HG02610 (cell line): ENCODE measurements at regions not wholly inside any gene's neighbourhood (a gene's known extent, or its start where the extent isn't known, plus 50 kb on each side); places are given as distances from the start of the nearest gene placed in this dataset.
"Not testable (repeated sequence)": the region's sequence is repeated elsewhere in the genome, so short reads cannot be mapped to it uniquely, and the experiment has no call there.

Experiments
- ATAC-seq: cut with Tn5 transposase; IDR thresholded peaks from one replicate; pipeline ENCODE4 v1.9.1; 2021; ENCODE audit warnings: mild to moderate bottlenecking, moderate library complexity; ENCODE audit not compliant: unreplicated experiment

DNA sequence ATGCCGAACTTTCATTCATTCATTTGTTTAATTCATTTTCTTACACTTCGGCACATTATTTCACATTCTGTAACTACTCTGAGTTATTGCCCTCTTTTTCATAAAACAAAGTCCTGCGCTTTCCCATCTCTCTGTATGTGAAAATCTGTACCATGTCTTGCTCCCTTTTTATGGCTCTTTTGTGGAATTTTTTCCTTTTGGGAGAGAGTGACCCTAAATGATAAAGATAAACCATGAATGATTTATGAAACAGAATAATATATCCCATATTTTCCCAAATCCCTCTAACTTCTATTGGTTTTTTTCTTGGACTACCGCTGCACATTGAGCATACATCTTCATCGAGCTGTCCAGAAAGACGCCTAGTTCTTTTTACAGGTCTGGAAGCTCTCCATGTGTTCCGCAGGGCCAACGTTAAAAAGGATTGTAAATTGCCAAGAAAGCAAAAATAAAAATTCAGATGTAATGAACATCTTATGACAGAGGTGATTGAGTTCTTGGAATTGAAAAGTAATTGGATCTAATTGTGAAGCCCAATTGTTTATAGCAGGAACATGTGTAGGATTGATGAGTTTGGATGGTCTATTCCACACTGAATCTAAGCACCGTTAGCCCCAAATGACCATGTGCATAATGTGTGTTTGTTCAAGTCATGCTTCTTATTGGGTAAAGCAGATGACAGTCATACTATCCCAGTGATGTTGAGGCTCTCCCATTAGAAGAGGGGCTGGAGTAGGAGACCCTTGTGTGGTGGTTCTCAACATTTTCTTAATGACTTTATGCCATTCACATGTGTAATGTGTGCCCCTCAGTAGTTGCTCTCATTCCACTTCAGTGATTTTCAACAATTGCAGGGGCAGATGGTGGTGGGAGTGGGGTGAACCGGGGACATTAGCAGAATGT, 378.9 kb downstream of the DLEU7 start:
- no peak for ATAC-seq

GRCh38 chr13:50466456-50466855, 377.0 kb downstream of the DLEU7 start:
- no peak for ATAC-seq

DNA sequence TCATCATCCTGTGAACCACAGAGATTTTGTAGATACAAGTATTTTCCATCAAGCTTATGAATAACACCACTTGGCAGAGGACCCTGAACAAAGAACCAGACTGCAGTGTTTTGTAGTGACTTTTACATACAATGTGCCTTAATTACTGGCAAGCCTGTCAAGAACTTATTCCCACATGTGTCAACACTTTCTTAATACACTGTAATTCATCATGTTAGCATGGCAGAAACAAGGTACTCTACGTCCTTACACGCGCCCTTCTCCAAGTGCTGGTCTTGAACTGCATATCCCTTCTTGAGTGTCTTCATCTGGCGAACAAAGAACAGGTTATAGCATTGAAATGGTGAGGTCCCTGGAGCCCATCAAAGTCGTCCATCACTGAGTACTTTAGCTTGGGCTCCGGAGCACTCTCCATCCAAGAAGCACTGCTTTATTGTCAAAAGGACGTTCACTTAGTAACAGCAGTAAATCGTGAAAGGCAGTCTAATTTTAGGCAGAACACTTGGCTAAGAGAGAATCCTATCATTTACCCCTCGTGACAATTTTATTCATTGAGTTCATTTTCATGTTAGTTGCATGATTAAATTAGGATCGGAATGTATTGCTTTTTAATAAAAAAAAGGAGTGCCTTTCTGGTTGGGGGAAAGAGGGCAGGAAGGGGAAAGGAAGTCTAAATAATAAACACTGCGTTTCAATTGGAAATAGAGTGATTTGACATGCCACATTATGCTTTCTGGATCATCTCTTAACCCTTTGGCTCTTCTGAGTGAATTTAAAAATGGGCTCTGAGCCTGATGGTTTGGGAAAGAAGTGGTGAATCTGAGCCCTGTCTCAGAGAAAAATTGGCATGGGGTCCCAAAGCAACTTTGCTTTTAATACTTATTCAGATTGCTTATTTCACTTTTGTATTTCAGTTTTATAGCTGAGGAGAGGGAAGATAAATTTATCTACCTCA, 376.1 kb downstream of the DLEU7 start:
- ATAC-seq = no peak

DNA sequence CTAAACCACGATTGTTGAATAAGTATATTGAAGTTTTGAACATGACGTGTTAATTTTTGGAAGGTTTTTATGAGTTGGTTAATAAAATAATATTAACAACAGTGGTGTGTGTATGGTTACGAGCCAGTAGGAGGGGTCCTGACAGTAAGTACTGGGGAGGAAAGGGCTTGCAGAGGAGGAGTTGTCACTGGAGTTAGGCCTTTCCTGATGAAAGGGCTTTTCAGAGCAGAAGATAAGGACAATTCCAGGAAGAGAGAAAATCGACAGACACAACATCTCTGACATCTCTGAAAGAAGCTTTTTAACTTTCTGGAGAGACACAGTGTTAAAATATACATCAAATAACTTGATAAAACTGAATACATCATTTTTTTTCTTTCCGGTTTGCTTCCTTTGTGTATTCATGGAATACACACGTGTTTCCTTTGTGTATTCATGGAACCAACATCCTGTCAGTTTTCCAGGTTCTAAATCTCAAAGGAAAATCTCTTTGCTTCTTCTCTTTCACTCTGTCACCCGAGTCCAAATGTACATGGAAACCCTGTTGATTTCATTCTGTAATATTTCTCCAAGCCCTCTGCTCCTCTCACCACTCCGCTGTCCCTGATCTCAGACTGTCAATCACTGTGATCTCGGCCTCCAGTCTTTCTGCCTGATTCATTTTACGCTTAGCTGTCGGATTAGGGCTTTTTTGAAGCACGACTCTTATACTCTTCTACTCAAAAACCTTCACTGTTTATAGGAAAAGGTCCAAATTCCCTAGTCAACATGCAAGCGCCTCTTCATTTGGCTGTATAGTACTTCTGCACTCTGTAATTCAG, 374.4 kb downstream of the DLEU7 start:
- ATAC-seq = no peak

GRCh38 chr13:50473050-50473449, 370.4 kb downstream of the DLEU7 start:
- ATAC-seq = not testable (repeated sequence)

DNA sequence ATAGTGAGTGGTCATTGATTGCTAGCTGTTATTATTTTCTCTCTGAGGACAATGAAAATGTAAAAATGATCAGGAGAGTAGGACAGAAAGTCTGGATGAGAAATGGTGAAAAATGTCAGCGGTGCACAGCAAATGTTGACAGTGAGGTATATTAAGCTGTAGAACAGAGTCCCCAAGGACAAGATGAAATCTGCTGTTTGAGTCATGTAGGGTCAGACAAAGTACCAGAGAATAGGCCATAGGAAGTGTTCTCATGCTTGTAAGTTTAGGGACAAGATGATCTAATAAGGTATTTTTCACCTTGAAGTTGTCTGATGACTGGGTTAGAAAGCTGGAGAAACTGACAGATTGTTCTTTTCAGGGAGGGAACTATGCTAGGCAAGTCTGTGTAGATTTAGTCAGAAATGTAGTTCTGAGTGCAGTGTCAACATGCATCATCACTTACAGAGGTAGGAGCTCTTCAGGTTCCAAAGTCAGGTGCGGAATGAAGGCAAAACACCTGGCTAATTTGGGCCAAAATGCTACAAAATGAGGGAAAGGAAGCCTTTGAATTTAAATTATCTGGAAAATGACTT, 369.3 kb downstream of the DLEU7 start:
- ATAC-seq = no peak

- ATAC-seq = no peak
Measured at GRCh38 chr13:50476577-50477285, 366.8 kb downstream of the DLEU7 start.

- no peak for ATAC-seq
Measured at GRCh38 chr13:50481936-50482335, 361.6 kb downstream of the DLEU7 start.

DNA sequence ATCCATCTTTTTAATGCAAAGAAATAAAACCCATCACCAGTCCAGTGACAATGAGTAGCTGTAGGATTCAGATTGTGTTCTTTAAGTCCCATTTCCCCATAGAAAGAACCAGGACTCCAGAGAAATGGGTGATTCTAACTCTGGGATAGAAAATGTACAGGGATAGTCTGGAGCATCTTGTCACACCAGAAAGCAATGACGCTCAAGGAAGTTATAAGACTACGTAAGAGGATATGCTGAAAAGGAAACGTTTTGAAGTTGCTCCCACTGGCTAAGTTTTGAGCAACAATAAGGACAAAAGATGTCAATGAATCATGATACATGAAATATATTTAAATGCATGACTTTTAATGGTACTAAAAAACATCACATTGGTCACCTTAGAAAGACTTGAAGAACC, 360.1 kb downstream of the DLEU7 start:
- no peak for ATAC-seq

- no peak for ATAC-seq
Measured at GRCh38 chr13:50484472-50485113, 358.9 kb downstream of the DLEU7 start.

GRCh38 chr13:50485979-50486935, 357.2 kb downstream of the DLEU7 start:
- no peak for ATAC-seq

GRCh38 chr13:50493683-50494082, 349.8 kb downstream of the DLEU7 start:
- ATAC-seq = no peak

DNA sequence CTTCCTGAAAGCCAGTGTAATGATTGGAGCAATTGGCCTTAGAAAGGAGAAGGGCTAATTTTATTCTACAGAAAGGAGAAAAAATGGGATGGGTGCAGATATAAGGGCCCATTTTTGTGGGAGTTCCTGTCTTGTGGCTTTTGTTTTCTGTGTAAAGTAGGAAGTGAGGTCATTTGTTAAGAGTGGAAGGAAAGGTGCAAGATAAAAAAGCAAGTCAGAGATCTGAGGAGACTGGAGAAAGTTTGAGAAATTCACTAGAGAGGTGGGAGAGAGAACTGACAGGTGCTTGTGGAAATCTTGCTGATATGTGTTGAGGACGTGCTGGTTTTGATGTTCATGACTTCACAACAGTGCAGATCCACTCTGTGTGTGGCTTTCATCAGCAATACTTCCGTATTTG, 349.4 kb downstream of the DLEU7 start:
- no peak for ATAC-seq

DNA sequence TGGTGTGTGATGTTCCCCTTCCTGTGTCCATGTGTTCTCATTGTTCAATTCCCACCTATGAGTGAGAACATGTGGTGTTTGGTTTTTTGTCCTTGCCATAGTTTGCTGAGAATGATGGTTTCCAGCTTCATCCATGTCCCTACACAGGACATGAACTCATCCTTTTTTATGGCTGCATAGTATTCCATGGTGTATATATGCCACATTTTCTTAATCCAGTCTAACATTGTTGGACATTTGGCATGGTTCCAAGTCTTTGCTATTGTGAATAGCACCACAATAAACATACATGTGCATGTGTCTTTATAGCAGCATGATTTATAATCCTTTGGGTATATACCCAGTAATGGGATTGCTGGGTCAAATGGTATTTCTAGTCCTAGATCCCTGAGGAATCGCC, 340.3 kb downstream of the DLEU7 start:
- ATAC-seq = not testable (repeated sequence)

- no peak for ATAC-seq
Measured at GRCh38 chr13:50509167-50509566, 334.3 kb downstream of the DLEU7 start.

GRCh38 chr13:50509771-50510441, 333.6 kb downstream of the DLEU7 start:
- ATAC-seq = no peak

DNA sequence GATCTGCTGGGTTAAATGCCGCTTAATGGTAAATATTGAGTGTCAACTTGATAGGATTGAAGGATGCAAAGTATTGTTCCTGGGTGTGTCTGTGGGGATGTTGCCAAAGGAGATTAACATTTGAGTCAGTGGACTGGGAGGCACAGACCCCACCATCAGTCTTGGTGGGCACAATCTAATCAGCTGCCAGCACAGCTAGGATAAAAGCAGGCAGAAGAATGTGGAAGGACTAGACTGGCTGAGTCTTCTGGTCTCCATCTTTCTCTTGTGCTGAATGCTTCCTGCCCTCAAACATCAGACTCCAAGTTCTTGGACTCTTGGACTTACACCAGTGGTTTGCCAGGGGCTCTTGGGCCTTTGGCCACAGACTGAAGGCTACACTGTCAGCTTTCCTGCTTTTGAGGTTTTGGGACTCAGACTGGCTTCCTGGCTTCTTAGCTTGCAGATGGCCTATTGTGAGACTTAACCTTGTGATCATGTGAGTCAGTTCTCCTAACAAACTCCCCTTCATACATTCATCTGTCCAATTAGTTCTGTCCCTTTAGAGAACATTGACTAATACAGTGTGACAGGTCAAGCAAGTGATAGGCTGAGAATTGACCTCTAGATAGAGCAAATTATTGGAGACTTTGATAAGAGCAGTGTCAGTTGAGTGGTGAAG, 332.5 kb downstream of the DLEU7 start:
- ATAC-seq = not testable (repeated sequence)
